ENCODE measurements at regions not wholly inside any gene's neighbourhood (a gene's known extent, or its start where the extent isn't known, plus 50 kb on each side); places are given as distances from the start of the nearest gene placed in this dataset.

DNA sequence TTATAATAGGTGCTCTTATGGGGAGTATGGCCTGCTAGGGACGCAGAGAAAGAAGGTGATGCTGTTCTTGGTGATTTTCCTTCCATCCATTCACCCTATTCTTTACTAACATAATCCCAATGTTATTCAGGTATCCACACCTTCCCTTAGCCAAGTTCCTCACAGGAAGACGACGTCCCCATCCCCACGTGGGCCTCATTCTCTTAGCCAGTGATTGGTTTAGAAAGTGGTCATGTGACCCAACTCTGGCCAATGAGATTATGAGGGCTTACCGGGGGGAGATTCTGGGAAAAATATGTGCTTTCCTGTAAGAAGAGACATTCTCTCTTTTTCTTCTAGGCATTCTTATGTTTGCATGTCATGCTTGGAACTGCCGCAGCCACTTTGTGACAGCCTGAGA lies 474.7 kb downstream of the HAPSTR1 start:
- no peak overlapping the region for H3K9ac ChIP-seq (ENCODE audit: low read depth, low read length)
- no peak for ATAC-seq (ENCODE audit: insufficient read depth, low read depth)
- TF ChIP-seq, protein P1, sequence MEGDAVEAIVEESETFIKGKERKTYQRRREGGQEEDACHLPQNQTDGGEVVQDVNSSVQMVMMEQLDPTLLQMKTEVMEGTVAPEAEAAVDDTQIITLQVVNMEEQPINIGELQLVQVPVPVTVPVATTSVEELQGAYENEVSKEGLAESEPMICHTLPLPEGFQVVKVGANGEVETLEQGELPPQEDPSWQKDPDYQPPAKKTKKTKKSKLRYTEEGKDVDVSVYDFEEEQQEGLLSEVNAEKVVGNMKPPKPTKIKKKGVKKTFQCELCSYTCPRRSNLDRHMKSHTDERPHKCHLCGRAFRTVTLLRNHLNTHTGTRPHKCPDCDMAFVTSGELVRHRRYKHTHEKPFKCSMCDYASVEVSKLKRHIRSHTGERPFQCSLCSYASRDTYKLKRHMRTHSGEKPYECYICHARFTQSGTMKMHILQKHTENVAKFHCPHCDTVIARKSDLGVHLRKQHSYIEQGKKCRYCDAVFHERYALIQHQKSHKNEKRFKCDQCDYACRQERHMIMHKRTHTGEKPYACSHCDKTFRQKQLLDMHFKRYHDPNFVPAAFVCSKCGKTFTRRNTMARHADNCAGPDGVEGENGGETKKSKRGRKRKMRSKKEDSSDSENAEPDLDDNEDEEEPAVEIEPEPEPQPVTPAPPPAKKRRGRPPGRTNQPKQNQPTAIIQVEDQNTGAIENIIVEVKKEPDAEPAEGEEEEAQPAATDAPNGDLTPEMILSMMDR (IDR thresholded peaks at IDR 0.05; ENCODE audit: borderline replicate concordance, extremely low read depth, low read length, poor library complexity, severe bottlenecking): no peak
- TF ChIP-seq EZH2 (IDR thresholded peaks at IDR 0.05; ENCODE audit: borderline replicate concordance, low read depth, low read length, severe bottlenecking): no peak

DNA sequence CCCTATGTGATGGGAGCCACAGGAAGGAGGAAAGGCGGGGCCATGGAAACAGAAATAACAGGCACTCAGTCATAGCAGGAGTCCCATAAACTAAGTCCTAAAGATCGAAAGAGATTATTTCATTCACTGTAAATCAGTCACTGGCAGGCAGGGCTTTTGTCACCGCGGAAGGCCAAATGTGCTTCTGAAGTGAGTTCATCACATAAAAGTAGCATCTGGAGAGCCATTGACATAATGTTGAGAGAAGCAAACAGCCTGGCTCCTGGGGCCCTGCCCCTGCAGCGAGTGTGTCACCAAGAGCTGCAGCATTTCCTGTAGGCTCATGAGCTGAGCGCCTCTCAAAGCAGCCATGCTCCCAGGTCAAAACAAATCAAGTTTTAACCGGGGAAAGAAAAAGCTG lies 476.2 kb downstream of the HAPSTR1 start:
- H3K36me3 ChIP-seq (ENCODE audit: insufficient read depth, low read length): no peaks in the 10 kb centered on the region
- no peak overlapping the region for H2AFZ ChIP-seq (ENCODE audit: low read depth, low read length)
- no peak overlapping the region for H3K9ac ChIP-seq (ENCODE audit: low read depth, low read length)
- DNase-seq: no peak
- TF ChIP-seq, protein P1 (IDR thresholded peaks at IDR 0.05; ENCODE audit: borderline replicate concordance, extremely low read depth, low read length, poor library complexity, severe bottlenecking): no peak
- no peaks in the 10 kb centered on the region for H3K9me3 ChIP-seq (ENCODE audit: insufficient read depth, low read length, severe bottlenecking)
- no peak overlapping the region for H3K4me2 ChIP-seq (ENCODE audit: insufficient read depth, low read length)
- no peak for ATAC-seq (ENCODE audit: insufficient read depth, low read depth)
- H3K4me1 ChIP-seq (ENCODE audit: insufficient read depth, low read length): no peaks in the 10 kb centered on the region
- peaks cover 12% of the 10 kb centered on the region for H3K27me3 ChIP-seq (ENCODE audit: insufficient read depth, low read length, poor library complexity)
- H3K4me3 ChIP-seq (ENCODE audit: low read depth in 1 of 2, low read length in 2 of 2): no peak overlapping the region
- H3K79me2 ChIP-seq (ENCODE audit: insufficient read depth, low read length): no peaks in the 10 kb centered on the region
- no peak overlapping the region for H3K27ac ChIP-seq (ENCODE audit: low read length)
- no peaks in the 10 kb centered on the region for H4K20me1 ChIP-seq (ENCODE audit: insufficient read depth, low read length)

More for the DNA sequence above, 474.7 kb downstream of the HAPSTR1 start:
- Histone ChIP-seq H3K27me3 (ENCODE audit: insufficient read depth, low read length, poor library complexity) (peaks cover 12% of the 10 kb centered on the region), H3K79me2 (ENCODE audit: insufficient read depth, low read length) (no peaks in the 10 kb centered on the region), H3K4me1 (ENCODE audit: insufficient read depth, low read length) (no peaks in the 10 kb centered on the region), H2AFZ (ENCODE audit: low read depth, low read length) (no peak overlapping the region), H4K20me1 (ENCODE audit: insufficient read depth, low read length) (no peaks in the 10 kb centered on the region), H3K36me3 (ENCODE audit: insufficient read depth, low read length) (no peaks in the 10 kb centered on the region), H3K27ac (ENCODE audit: low read length) (no peak overlapping the region), H3K4me3 (ENCODE audit: low read depth in 1 of 2, low read length in 2 of 2) (no peak overlapping the region), H3K4me2 (ENCODE audit: insufficient read depth, low read length) (no peak overlapping the region), H3K9me3 (ENCODE audit: insufficient read depth, low read length, severe bottlenecking) (no peaks in the 10 kb centered on the region)
- DNase-seq: no peak

DNA sequence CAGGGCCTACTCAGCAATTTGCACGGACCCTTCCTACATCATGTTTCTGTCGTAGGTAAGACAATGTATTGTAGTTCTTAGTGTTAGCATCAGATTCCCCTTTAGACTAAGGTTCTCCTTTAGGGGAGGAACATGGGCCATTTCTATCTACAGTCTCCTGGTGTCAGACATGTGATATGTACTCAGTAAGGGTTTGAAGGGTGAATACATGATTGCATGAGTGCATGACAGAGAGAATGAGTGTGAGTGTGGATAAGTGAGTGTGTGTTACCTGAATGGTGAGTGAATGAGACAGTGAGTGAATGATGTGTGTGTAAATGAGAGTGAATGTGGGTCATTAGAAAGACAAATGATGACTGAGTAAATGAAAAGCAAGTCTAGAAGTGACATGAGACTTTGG lies 476.8 kb downstream of the HAPSTR1 start:
- Histone ChIP-seq H3K4me1 (ENCODE audit: insufficient read depth, low read length) (no peaks in the 10 kb centered on the region), H3K79me2 (ENCODE audit: insufficient read depth, low read length) (no peaks in the 10 kb centered on the region), H3K27me3 (ENCODE audit: insufficient read depth, low read length, poor library complexity) (peaks cover 12% of the 10 kb centered on the region), H2AFZ (ENCODE audit: low read depth, low read length) (no peak overlapping the region), H3K4me2 (ENCODE audit: insufficient read depth, low read length) (no peak overlapping the region), H4K20me1 (ENCODE audit: insufficient read depth, low read length) (no peaks in the 10 kb centered on the region), H3K36me3 (ENCODE audit: insufficient read depth, low read length) (no peaks in the 10 kb centered on the region), H3K27ac (ENCODE audit: low read length) (no peak overlapping the region), H3K9ac (ENCODE audit: low read depth, low read length) (no peak overlapping the region), H3K9me3 (ENCODE audit: insufficient read depth, low read length, severe bottlenecking) (no peaks in the 10 kb centered on the region), H3K4me3 (ENCODE audit: low read depth in 1 of 2, low read length in 2 of 2) (no peak overlapping the region)
- TF ChIP-seq EZH2 (IDR thresholded peaks at IDR 0.05; ENCODE audit: borderline replicate concordance, low read depth, low read length, severe bottlenecking): no peak
- TF ChIP-seq, protein P1 (IDR thresholded peaks at IDR 0.05; ENCODE audit: borderline replicate concordance, extremely low read depth, low read length, poor library complexity, severe bottlenecking): no peak
- no peak for DNase-seq
- ATAC-seq (ENCODE audit: insufficient read depth, low read depth): no peak

DNA sequence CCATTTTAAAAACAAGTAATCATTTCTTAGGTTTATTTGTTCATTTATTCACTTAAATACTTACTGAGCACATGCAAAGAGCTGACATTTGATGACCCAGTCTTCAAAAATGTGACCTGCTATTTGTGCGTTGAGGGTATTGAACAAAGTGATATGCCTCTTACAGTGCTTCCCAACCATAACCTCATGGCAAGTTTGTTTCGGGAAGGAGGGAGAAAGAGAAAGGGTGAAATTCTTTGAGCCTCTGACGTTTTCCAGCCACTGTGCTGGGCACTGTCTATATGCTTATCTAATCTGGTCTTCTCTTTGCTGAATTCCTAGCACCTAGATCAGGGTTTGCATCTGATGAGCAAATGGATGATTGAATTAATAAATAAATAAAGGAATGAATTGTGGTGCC lies 479.1 kb downstream of the HAPSTR1 start:
- TF ChIP-seq EZH2 (IDR thresholded peaks at IDR 0.05; ENCODE audit: borderline replicate concordance, low read depth, low read length, severe bottlenecking): no peak
- TF ChIP-seq, protein P1 (IDR thresholded peaks at IDR 0.05; ENCODE audit: borderline replicate concordance, extremely low read depth, low read length, poor library complexity, severe bottlenecking): no peak
- Histone ChIP-seq H4K20me1 (ENCODE audit: insufficient read depth, low read length) (no peaks in the 10 kb centered on the region), H3K4me2 (ENCODE audit: insufficient read depth, low read length) (no peak overlapping the region), H2AFZ (ENCODE audit: low read depth, low read length) (no peak overlapping the region), H3K4me3 (ENCODE audit: low read depth in 1 of 2, low read length in 2 of 2) (no peak overlapping the region), H3K9ac (ENCODE audit: low read depth, low read length) (no peak overlapping the region), H3K4me1 (ENCODE audit: insufficient read depth, low read length) (no peaks in the 10 kb centered on the region), H3K27ac (ENCODE audit: low read length) (no peak overlapping the region), H3K9me3 (ENCODE audit: insufficient read depth, low read length, severe bottlenecking) (no peaks in the 10 kb centered on the region), H3K36me3 (ENCODE audit: insufficient read depth, low read length) (no peaks in the 10 kb centered on the region), H3K79me2 (ENCODE audit: insufficient read depth, low read length) (no peaks in the 10 kb centered on the region), H3K27me3 (ENCODE audit: insufficient read depth, low read length, poor library complexity) (peaks cover 8% of the 10 kb centered on the region)
- ATAC-seq (ENCODE audit: insufficient read depth, low read depth) (no peak), DNase-seq (no peak)

Measured in DND-41 (cell line).